Liver (tissue), 3 donors: ENCODE measurements at regions not wholly inside any gene's neighbourhood (a gene's known extent, or its start where the extent isn't known, plus 50 kb on each side); places are given as distances from the start of the nearest gene placed in this dataset.

Experiments
- FOXA1 ChIP-seq: IDR thresholded peaks from 2 replicates; pipeline ENCODE4 v1.6.1; 2016; ENCODE audit warnings: antibody characterized with exemption
- SP1 ChIP-seq: IDR thresholded peaks from 2 replicates; pipeline ENCODE4 v1.6.1; 2018; ENCODE audit warnings: antibody characterized with exemption, mild to moderate bottlenecking
- YY1 ChIP-seq: IDR thresholded peaks from 2 replicates; pipeline ENCODE4 v1.6.1; 2016; ENCODE audit warnings: antibody characterized with exemption, mild to moderate bottlenecking
- TF ChIP-seq, protein P1 (sequence below): IDR thresholded peaks from 2 replicates; pipeline ENCODE4 v1.6.1; 2016; ENCODE audit warnings: antibody characterized with exemption, mild to moderate bottlenecking
- TF ChIP-seq, protein P2 (sequence below): IDR thresholded peaks from 2 replicates; pipeline ENCODE4 v1.6.1; 2016; ENCODE audit warnings: antibody characterized with exemption
- TF ChIP-seq, protein P3 (sequence below): fragments of 150-350 bp; IDR thresholded peaks from 2 replicates; pipeline ENCODE4 v1.5.1; 2017; ENCODE audit warnings: improper control_type of control experiment, low read depth, low read length; ENCODE audit not compliant: missing input control
- donor health status: healthy.
- donor health status: healthy.

DNA sequence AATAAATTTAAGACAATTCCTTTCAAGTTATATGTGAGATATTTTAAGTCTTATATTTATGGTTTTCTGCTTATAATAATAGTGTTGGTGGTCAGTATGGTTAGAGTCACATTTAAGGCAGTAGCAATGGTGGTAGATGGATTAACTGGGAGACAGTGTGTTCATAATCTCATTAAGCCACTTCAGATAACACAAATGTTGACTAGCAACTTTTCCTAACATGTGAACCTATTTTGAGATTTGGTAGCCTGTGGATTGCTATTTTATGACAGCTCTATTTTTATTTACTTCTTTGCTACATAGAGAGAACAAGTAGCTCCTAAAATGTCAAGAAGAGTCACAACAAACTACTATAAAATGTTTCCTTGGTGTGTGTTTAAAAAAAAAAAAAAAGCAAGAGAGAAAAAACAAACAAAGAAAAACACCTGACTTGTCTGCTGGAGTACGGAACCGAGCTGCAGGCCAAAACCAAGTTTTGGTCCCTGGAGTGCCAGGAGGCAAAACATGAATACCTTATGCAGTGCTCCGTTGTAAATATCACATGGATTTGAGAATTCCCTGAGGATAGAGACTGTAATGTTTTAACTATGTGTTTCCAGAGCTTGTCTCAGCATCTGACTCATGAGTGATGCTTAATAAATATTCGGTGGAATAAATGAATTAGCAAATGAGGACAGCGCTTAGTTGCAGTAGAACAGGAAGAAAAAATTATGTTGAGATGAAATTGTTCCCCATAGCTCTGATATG lies 457.1 kb upstream of the ROBO2 start:
- TF ChIP-seq, protein P1, sequence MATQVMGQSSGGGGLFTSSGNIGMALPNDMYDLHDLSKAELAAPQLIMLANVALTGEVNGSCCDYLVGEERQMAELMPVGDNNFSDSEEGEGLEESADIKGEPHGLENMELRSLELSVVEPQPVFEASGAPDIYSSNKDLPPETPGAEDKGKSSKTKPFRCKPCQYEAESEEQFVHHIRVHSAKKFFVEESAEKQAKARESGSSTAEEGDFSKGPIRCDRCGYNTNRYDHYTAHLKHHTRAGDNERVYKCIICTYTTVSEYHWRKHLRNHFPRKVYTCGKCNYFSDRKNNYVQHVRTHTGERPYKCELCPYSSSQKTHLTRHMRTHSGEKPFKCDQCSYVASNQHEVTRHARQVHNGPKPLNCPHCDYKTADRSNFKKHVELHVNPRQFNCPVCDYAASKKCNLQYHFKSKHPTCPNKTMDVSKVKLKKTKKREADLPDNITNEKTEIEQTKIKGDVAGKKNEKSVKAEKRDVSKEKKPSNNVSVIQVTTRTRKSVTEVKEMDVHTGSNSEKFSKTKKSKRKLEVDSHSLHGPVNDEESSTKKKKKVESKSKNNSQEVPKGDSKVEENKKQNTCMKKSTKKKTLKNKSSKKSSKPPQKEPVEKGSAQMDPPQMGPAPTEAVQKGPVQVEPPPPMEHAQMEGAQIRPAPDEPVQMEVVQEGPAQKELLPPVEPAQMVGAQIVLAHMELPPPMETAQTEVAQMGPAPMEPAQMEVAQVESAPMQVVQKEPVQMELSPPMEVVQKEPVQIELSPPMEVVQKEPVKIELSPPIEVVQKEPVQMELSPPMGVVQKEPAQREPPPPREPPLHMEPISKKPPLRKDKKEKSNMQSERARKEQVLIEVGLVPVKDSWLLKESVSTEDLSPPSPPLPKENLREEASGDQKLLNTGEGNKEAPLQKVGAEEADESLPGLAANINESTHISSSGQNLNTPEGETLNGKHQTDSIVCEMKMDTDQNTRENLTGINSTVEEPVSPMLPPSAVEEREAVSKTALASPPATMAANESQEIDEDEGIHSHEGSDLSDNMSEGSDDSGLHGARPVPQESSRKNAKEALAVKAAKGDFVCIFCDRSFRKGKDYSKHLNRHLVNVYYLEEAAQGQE, result no peak
- no peak for TF ChIP-seq FOXA1
- TF ChIP-seq, protein P2, sequence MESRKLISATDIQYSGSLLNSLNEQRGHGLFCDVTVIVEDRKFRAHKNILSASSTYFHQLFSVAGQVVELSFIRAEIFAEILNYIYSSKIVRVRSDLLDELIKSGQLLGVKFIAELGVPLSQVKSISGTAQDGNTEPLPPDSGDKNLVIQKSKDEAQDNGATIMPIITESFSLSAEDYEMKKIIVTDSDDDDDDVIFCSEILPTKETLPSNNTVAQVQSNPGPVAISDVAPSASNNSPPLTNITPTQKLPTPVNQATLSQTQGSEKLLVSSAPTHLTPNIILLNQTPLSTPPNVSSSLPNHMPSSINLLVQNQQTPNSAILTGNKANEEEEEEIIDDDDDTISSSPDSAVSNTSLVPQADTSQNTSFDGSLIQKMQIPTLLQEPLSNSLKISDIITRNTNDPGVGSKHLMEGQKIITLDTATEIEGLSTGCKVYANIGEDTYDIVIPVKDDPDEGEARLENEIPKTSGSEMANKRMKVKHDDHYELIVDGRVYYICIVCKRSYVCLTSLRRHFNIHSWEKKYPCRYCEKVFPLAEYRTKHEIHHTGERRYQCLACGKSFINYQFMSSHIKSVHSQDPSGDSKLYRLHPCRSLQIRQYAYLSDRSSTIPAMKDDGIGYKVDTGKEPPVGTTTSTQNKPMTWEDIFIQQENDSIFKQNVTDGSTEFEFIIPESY, result no peak
- TF ChIP-seq, protein P3, sequence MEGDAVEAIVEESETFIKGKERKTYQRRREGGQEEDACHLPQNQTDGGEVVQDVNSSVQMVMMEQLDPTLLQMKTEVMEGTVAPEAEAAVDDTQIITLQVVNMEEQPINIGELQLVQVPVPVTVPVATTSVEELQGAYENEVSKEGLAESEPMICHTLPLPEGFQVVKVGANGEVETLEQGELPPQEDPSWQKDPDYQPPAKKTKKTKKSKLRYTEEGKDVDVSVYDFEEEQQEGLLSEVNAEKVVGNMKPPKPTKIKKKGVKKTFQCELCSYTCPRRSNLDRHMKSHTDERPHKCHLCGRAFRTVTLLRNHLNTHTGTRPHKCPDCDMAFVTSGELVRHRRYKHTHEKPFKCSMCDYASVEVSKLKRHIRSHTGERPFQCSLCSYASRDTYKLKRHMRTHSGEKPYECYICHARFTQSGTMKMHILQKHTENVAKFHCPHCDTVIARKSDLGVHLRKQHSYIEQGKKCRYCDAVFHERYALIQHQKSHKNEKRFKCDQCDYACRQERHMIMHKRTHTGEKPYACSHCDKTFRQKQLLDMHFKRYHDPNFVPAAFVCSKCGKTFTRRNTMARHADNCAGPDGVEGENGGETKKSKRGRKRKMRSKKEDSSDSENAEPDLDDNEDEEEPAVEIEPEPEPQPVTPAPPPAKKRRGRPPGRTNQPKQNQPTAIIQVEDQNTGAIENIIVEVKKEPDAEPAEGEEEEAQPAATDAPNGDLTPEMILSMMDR, result no peak
- no peak for TF ChIP-seq YY1
- no peak for TF ChIP-seq SP1
